ENCODE measurements at regions not wholly inside any gene's neighbourhood (a gene's known extent, or its start where the extent isn't known, plus 50 kb on each side); places are given as distances from the start of the nearest gene placed in this dataset.

- ATAC-seq: no peak
- 68 to 73% methylated on average over 8 of the region's 9 CpGs for WGBS, 2 donors (ENCODE audit: low coverage in 1 of 2)
- Histone ChIP-seq H3K27ac (no peak overlapping the region), H3K36me3 (no peaks in the 10 kb centered on the region), H3K4me1 (no peaks in the 10 kb centered on the region), H3K27me3 (no peaks in the 10 kb centered on the region), H3K4me3 (no peak overlapping the region), H3K9me3 (peaks cover 0 to 7% (median 0%) of the 10 kb centered on the region in 3 donors)
- no peak for TF ChIP-seq CTCF (IDR thresholded peaks at IDR 0.05)
- TF ChIP-seq POLR2A (IDR thresholded peaks at IDR 0.05): no peak
Measured at GRCh38 chr7:91537260-91538152, 273.3 kb downstream of the FZD1 start.

DNA sequence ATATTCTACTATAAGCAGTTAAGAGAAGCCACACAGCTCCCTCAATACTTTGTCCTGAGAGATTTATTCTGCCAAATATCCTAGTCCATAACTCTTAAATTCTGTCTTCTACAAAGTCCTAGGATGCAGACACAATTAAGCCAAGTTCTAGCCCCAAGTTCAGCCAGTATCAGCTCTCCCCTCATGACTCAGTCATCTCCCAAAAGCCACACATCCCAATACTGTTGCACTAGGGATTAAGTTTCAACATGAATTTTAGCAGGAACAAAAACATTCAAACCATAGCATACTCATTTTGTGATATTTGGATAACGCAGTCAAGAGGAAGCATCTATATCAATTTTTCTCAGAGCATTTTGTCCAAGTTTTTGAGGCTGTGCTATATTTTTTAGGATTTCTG, 277.4 kb downstream of the FZD1 start:
- 13 to 35% methylated on average over 1 of the region's 1 CpG for WGBS, 2 donors (ENCODE audit: low coverage in 1 of 2)
- no peaks in the 10 kb centered on the region for H3K9me3 ChIP-seq
- ATAC-seq: no peak
- H3K4me1 ChIP-seq: no peaks in the 10 kb centered on the region
- TF ChIP-seq POLR2A (IDR thresholded peaks at IDR 0.05): no peak
- no peak overlapping the region for H3K4me3 ChIP-seq
- no peaks in the 10 kb centered on the region for H3K36me3 ChIP-seq
- no peak overlapping the region for H3K27ac ChIP-seq
- no peaks in the 10 kb centered on the region for H3K27me3 ChIP-seq

DNA sequence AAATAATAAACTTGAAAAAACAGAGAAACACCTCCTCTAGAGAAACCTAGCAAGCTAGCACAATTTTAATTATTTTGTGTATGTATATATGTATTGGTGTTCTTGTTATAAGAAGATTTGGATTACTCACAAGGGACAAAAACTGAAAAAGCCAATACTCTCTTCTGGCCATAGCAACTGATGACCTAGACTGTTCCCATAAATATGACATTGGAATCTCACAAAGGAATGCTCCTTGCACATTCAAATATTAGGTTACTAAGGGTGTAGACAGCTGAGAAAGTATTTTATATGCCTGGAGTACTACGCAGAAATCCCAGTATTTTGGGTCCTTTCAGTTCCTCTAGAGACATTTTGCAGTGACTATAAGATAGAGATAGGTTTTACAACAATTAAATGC, 279.4 kb downstream of the FZD1 start:
- ATAC-seq: no peak
- Histone ChIP-seq H3K4me3 (no peak overlapping the region), H3K27ac (no peak overlapping the region), H3K4me1 (no peaks in the 10 kb centered on the region), H3K27me3 (no peaks in the 10 kb centered on the region), H3K9me3 (no peaks in the 10 kb centered on the region), H3K36me3 (no peaks in the 10 kb centered on the region)
- WGBS, 2 donors (ENCODE audit: low coverage in 1 of 2): 69 to 93% methylated on average over 1 of the region's 1 CpG
- TF ChIP-seq EP300 (IDR thresholded peaks at IDR 0.05) (no peak), CTCF (IDR thresholded peaks at IDR 0.05) (no peak), POLR2A (IDR thresholded peaks at IDR 0.05) (no peak), POLR2AphosphoS5 (IDR thresholded peaks at IDR 0.05) (no peak)

- H3K4me3 ChIP-seq: no peak overlapping the region
- H3K36me3 ChIP-seq: no peaks in the 10 kb centered on the region
- H3K9me3 ChIP-seq: no peaks in the 10 kb centered on the region
- no peak overlapping the region for H3K27ac ChIP-seq
- H3K4me1 ChIP-seq: no peaks in the 10 kb centered on the region
- no peak for TF ChIP-seq POLR2A (IDR thresholded peaks at IDR 0.05)
- TF ChIP-seq EP300 (IDR thresholded peaks at IDR 0.05): no peak
- no peak for TF ChIP-seq POLR2AphosphoS5 (IDR thresholded peaks at IDR 0.05)
- no peak for TF ChIP-seq CTCF (IDR thresholded peaks at IDR 0.05)
- no peak for ATAC-seq
- no peaks in the 10 kb centered on the region for H3K27me3 ChIP-seq
- WGBS, 2 donors (ENCODE audit: low coverage in 1 of 2): 100% methylated on average over 1 of the region's 1 CpG; no CpG with 5 or more reads in 1 of the 2 donors
Measured at GRCh38 chr7:91549878-91550277, 285.6 kb downstream of the FZD1 start.

- 61 to 100% methylated on average over 1 of the region's 1 CpG for WGBS, 2 donors (ENCODE audit: low coverage in 1 of 2)
- ATAC-seq: no peak
- H3K4me1 ChIP-seq: no peaks in the 10 kb centered on the region
- H3K4me3 ChIP-seq: no peak overlapping the region
- TF ChIP-seq POLR2A (IDR thresholded peaks at IDR 0.05): no peak
- TF ChIP-seq POLR2AphosphoS5 (IDR thresholded peaks at IDR 0.05): no peak
- no peak for TF ChIP-seq CTCF (IDR thresholded peaks at IDR 0.05)
- TF ChIP-seq EP300 (IDR thresholded peaks at IDR 0.05): no peak
- no peaks in the 10 kb centered on the region for H3K36me3 ChIP-seq
- H3K27me3 ChIP-seq: no peaks in the 10 kb centered on the region
- H3K9me3 ChIP-seq: no peaks in the 10 kb centered on the region
- H3K27ac ChIP-seq: no peak overlapping the region
Measured at GRCh38 chr7:91550931-91551330, 286.7 kb downstream of the FZD1 start.

All from gastroesophageal sphincter (tissue), 4 donors.